GM12891 (cell line): ENCODE measurements at regions not wholly inside any gene's neighbourhood (a gene's known extent, or its start where the extent isn't known, plus 50 kb on each side); places are given as distances from the start of the nearest gene placed in this dataset.

Source experiments
- PAX5 ChIP-seq: IDR thresholded peaks from 2 replicates; pipeline ENCODE4 v1.6.1; 2011; ENCODE audit warnings: low read length, moderate library complexity, mild to moderate bottlenecking; ENCODE audit not compliant: insufficient read depth, severe bottlenecking
- POLR2A ChIP-seq: IDR thresholded peaks from 2 replicates; pipeline ENCODE4 v1.6.1; 2011; ENCODE audit warnings: low read depth, low read length, control low read depth
- POLR2AphosphoS5 ChIP-seq: IDR thresholded peaks from 2 replicates; pipeline ENCODE4 v1.6.1; 2011; ENCODE audit warnings: low read depth, low read length, control low read depth
- SPI1 ChIP-seq: IDR thresholded peaks from 2 replicates; pipeline ENCODE4 v1.6.1; 2011; ENCODE audit warnings: low read depth, low read length, control low read depth
- TAF1 ChIP-seq: IDR thresholded peaks from 2 replicates; pipeline ENCODE4 v1.6.1; 2011; ENCODE audit warnings: low read depth, low read length, control low read depth

DNA sequence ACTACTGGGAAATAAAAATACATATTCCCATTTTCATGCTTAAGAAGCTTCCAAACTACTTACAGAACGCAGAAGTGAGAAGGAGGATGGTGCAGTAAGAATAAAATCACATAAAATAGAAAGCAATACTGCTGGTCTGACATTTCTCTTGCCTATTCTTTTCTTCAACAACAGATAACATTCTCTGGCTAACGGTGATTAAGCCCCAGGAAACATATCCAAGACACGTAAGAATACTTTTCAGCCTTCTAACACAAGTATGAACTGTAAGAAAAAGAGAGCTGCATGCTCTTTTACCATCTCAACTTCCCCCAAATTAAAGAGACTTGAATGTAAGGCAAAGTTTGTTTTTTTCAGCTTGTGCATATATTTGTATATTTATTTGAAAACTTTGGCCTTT is 156.1 kb upstream of the TARS1 start:
- no peak for TF ChIP-seq POLR2A
- TF ChIP-seq PAX5, result no peak
- no peak for TF ChIP-seq POLR2AphosphoS5
- TF ChIP-seq TAF1, result no peak
- no peak for TF ChIP-seq SPI1
